Retinal pigment epithelial cell (primary cell): ENCODE measurements at regions not wholly inside any gene's neighbourhood (a gene's known extent, or its start where the extent isn't known, plus 50 kb on each side); places are given as distances from the start of the nearest gene placed in this dataset.

Experiments
- DNase-seq: peaks from one replicate; pipeline ENCODE4 v3.0.0-alpha.2; 2010; ENCODE audit warnings: low read depth
- H3K4me3 ChIP-seq: 2 replicates; pipeline ENCODE4 v1.5.1; 2011; ENCODE audit warnings: mild to moderate bottlenecking, low read length, control low read depth, moderate library complexity
- TF ChIP-seq, protein P1 (sequence below): conservative IDR thresholded peaks from 2 replicates; pipeline ENCODE4 v1.5.1; 2011; ENCODE audit warnings: low read depth, low read length, control low read depth, inconsistent platforms

DNA sequence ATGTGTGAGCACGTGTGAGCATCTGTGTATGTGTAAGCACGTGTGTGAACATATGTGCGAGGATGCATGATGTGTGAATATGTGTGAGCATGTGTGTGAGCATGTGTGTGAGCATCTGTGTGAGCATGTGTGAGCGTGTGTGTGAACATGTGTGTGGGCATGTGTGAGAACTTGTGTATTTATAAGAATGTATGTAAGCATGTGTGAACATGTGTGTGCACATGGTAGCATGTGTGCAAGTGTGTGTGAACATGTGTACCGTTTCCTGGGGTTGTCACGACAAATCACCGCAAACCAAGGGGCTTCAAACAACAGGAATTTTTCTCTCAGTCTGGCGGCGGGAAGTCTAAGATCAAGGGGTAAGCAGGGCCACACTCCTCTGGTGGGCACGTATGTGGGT is 238.3 kb downstream of the CTTN start:
- TF ChIP-seq, protein P1, sequence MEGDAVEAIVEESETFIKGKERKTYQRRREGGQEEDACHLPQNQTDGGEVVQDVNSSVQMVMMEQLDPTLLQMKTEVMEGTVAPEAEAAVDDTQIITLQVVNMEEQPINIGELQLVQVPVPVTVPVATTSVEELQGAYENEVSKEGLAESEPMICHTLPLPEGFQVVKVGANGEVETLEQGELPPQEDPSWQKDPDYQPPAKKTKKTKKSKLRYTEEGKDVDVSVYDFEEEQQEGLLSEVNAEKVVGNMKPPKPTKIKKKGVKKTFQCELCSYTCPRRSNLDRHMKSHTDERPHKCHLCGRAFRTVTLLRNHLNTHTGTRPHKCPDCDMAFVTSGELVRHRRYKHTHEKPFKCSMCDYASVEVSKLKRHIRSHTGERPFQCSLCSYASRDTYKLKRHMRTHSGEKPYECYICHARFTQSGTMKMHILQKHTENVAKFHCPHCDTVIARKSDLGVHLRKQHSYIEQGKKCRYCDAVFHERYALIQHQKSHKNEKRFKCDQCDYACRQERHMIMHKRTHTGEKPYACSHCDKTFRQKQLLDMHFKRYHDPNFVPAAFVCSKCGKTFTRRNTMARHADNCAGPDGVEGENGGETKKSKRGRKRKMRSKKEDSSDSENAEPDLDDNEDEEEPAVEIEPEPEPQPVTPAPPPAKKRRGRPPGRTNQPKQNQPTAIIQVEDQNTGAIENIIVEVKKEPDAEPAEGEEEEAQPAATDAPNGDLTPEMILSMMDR = no peak
- DNase-seq = no peak
- H3K4me3 ChIP-seq = no peak overlapping the region

DNA sequence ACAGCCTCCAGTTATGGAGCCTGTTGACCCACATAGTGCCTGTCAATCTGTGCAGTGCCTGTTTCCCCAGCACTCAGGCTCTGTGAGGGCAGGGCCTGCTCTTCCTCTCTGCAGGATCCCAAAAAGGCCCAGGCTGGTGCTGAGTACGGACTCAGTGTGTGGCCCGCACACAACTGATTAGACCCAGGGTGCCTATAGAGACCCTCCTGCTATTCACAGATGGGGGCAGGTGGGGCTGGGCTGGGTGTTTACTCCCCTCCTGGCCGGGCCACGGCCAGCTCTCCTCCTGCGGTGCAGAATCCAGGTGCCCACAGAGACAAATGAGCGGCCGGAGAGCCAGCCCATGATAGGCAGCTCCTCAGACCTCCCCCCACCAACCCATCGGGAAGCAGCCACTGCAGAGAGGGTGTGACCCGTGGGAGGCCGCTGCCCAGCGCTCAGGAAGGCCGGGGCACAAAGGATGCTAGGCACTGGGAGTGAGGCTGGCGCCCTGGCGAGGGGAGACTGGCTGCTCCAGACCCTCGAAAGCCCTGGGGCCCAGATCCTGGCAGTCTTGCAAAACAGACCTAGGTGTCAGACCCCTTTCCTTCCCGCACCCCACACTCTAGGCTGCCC is 239.0 kb downstream of the CTTN start:
- no peak overlapping the region for H3K4me3 ChIP-seq
- DNase-seq = no peak
- TF ChIP-seq, protein P1 = no peak

DNA sequence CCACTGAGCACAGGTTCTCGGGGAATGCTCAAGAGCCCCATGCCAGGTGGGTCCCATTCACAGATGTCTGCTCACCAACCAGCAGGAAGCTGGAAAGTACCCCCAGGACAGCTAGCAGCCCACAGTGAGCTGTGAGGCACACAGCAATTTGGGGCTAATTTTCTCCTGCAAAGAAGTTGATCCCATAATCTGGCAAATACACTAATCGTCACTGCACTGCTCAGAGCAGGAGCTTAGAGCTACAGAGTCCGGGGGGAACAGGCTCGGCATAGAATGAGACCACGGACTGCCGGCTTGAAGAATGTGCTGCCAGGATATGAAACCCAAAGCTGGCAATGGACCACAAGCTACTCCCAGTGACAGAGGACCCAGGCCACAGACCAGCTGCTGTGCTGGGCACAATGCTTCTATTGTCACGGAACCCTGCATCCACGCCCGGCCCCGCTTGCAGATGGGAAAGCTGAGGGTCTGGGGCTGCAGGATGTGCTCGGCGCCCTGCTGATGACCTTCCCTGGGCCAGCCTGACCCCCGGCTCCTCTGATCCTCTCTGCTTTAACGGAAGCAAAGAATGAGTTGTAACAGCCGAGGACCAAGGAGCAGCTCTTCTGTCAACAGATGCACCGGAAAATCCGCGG is 239.7 kb downstream of the CTTN start:
- no peak for DNase-seq
- TF ChIP-seq, protein P1 = no peak
- no peak overlapping the region for H3K4me3 ChIP-seq

DNA sequence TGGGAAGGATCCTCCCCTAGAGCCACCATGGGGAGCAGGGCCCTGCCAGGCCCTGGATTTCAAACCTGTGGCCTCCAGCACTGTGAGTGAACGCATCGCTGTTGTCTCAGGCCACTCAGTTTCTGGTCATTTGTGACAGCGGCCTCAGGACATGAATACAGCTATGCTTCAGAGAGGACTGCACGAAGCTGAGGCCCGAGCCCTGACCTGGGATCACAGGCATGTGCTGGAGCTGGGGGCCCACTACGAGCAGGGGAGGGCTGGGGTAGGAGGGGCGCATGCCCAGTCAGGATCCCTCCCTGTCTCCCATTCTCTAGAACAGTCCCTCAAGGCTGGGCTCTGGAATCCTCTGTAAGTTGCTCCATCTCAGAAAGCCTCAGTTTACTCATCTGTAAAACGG is 242.1 kb downstream of the CTTN start:
- DNase-seq = no peak
- TF ChIP-seq, protein P1 = no peak
- no peak overlapping the region for H3K4me3 ChIP-seq

DNA sequence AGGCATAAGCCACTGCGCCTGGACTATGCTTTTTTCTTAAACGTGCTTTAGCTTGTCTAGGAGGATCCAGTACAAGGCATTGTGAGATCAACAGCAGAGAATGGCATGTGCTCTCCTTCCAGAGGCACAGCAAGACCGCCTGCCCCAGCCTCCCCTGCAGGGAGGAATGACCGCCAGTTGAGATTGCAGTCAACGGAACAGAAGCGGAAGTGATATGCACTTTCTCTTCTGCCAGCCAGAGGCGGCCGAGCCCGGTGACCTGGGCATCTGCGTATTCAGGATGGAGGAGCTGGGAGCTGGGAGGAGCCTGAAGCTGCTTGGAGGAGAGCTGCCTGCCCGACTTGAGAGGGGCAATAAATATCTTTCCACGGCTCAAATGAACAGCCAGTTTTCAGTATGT is 243.0 kb downstream of the CTTN start:
- no peak for DNase-seq
- TF ChIP-seq, protein P1 = no peak

DNA sequence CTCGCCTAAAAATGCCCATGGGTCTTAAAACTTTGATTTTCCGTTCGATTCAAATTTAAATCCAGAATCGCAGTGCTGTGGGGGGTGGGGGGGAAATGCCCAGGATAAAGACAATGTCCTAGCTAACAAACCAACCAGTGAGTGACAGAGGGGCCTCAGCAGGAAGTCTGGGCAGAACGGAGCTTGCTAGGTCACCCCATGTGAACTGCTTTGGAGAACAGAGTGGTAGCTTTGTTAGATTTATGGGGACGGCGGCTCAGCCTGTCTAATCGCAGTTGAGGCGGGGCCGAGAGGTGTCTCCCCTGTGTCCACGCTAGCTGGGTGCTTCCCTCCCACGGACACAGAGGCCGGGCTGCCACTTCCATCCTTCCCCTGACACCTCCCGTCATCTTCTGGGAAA is 243.9 kb downstream of the CTTN start:
- TF ChIP-seq, protein P1 = no peak
- H3K4me3 ChIP-seq = no peak overlapping the region
- no peak for DNase-seq

More for the DNA sequence above, 243.0 kb downstream of the CTTN start:
- no peak overlapping the region for H3K4me3 ChIP-seq

DNA sequence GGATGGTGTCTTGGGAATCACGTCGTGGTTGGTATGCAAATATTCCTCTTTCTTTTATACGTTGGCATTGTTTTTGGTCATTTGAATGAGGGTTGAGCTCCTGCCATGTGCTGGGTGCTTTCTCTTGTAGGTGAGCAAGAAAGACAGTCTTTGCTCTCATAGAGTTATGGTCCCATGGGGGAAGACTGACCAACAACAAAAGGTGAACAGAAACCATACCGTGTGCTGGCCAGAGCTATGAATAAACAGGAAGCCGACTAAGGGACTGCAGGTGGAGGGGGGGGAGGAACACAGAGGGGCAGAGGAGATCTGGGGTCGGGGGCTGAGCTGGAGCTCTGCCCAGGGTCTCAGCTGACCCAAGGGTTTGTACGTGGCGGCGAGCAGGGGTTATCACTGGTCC is 245.3 kb downstream of the CTTN start:
- H3K4me3 ChIP-seq = no peak overlapping the region
- TF ChIP-seq, protein P1 = no peak
- no peak for DNase-seq
